ENCODE measurements at regions not wholly inside any gene's neighbourhood (a gene's known extent, or its start where the extent isn't known, plus 50 kb on each side); places are given as distances from the start of the nearest gene placed in this dataset.

GRCh38 chr3:79872483-79872882 lies 104.7 kb upstream of the ROBO1 start:
- ATAC-seq (replicated peaks; ENCODE audit: extremely low read depth, poor library complexity, severe bottlenecking) (no peak), DNase-seq (ENCODE audit: low spot score in 2 of 2) (no peak)
- H3K27ac Mint-ChIP-seq (ENCODE audit: low read depth): no peak overlapping the region
- no peaks in the 10 kb centered on the region for H3K27me3 Mint-ChIP-seq
- H3K4me3 Mint-ChIP-seq: no peak overlapping the region
- H3K4me1 Mint-ChIP-seq: no peaks in the 10 kb centered on the region
- peaks cover 3% of the 10 kb centered on the region for H3K36me3 Mint-ChIP-seq (ENCODE audit: insufficient read depth)
- peaks cover 21% of the 10 kb centered on the region for H3K9me3 Mint-ChIP-seq

GRCh38 chr3:79871656-79872055 lies 103.9 kb upstream of the ROBO1 start:
- DNase-seq (ENCODE audit: low spot score in 2 of 2): no peak
- ATAC-seq (replicated peaks; ENCODE audit: extremely low read depth, poor library complexity, severe bottlenecking): no peak
- Mint-ChIP-seq H3K4me3 (no peak overlapping the region), H3K4me1 (no peaks in the 10 kb centered on the region), H3K9me3 (peaks cover 19% of the 10 kb centered on the region), H3K36me3 (ENCODE audit: insufficient read depth) (peaks cover 3% of the 10 kb centered on the region), H3K27me3 (no peaks in the 10 kb centered on the region), H3K27ac (ENCODE audit: low read depth) (no peak overlapping the region)

- no peak overlapping the region for H3K27ac Mint-ChIP-seq (ENCODE audit: low read depth)
- H3K4me3 Mint-ChIP-seq: no peak overlapping the region
- peaks cover 19% of the 10 kb centered on the region for H3K9me3 Mint-ChIP-seq
- peaks cover 3% of the 10 kb centered on the region for H3K36me3 Mint-ChIP-seq (ENCODE audit: insufficient read depth)
- DNase-seq (ENCODE audit: low spot score in 2 of 2) (no peak), ATAC-seq (replicated peaks; ENCODE audit: extremely low read depth, poor library complexity, severe bottlenecking) (no peak)
- H3K27me3 Mint-ChIP-seq: no peaks in the 10 kb centered on the region
- H3K4me1 Mint-ChIP-seq: no peaks in the 10 kb centered on the region
Measured at GRCh38 chr3:79870313-79870620, 102.5 kb upstream of the ROBO1 start.

GRCh38 chr3:79869461-79870312 lies 101.9 kb upstream of the ROBO1 start:
- H3K27me3 Mint-ChIP-seq: no peaks in the 10 kb centered on the region

GRCh38 chr3:79866162-79866561 lies 98.4 kb upstream of the ROBO1 start:
- Mint-ChIP-seq H3K4me1 (no peaks in the 10 kb centered on the region), H3K9me3 (peaks cover 25% of the 10 kb centered on the region), H3K27ac (ENCODE audit: low read depth) (no peak overlapping the region), H3K27me3 (no peaks in the 10 kb centered on the region), H3K4me3 (no peak overlapping the region), H3K36me3 (ENCODE audit: insufficient read depth) (peaks cover 3% of the 10 kb centered on the region)
- DNase-seq (ENCODE audit: low spot score in 2 of 2) (no peak), ATAC-seq (replicated peaks; ENCODE audit: extremely low read depth, poor library complexity, severe bottlenecking) (no peak)

More at GRCh38 chr3:79869461-79870312, 101.9 kb upstream of the ROBO1 start:
- Mint-ChIP-seq H3K4me3 (no peak overlapping the region), H3K27ac (ENCODE audit: low read depth) (no peak overlapping the region), H3K36me3 (ENCODE audit: insufficient read depth) (peaks cover 3% of the 10 kb centered on the region), H3K4me1 (no peaks in the 10 kb centered on the region), H3K9me3 (peaks cover 19% of the 10 kb centered on the region)
- DNase-seq (ENCODE audit: low spot score in 2 of 2) (no peak), ATAC-seq (replicated peaks; ENCODE audit: extremely low read depth, poor library complexity, severe bottlenecking) (no peak)

GRCh38 chr3:79864077-79864476 lies 96.3 kb upstream of the ROBO1 start:
- Mint-ChIP-seq H3K36me3 (ENCODE audit: insufficient read depth) (peaks cover 1% of the 10 kb centered on the region), H3K4me3 (no peak overlapping the region), H3K4me1 (no peaks in the 10 kb centered on the region), H3K27ac (ENCODE audit: low read depth) (no peak overlapping the region), H3K9me3 (peaks cover 24% of the 10 kb centered on the region), H3K27me3 (no peaks in the 10 kb centered on the region)
- no peak for ATAC-seq (replicated peaks; ENCODE audit: extremely low read depth, poor library complexity, severe bottlenecking)
- DNase-seq (ENCODE audit: low spot score in 2 of 2): no peak

- H3K36me3 Mint-ChIP-seq (ENCODE audit: insufficient read depth): no peaks in the 10 kb centered on the region
Measured at GRCh38 chr3:79848876-79849275, 81.1 kb upstream of the ROBO1 start.

GRCh38 chr3:79847928-79848327 lies 80.1 kb upstream of the ROBO1 start:
- DNase-seq (ENCODE audit: low spot score in 2 of 2): no peak
- Mint-ChIP-seq H3K4me1 (no peaks in the 10 kb centered on the region), H3K9me3 (peaks cover 27% of the 10 kb centered on the region), H3K36me3 (ENCODE audit: insufficient read depth) (no peaks in the 10 kb centered on the region), H3K27me3 (no peaks in the 10 kb centered on the region), H3K4me3 (no peak overlapping the region), H3K27ac (ENCODE audit: low read depth) (no peak overlapping the region)
- no peak for ATAC-seq (replicated peaks; ENCODE audit: extremely low read depth, poor library complexity, severe bottlenecking)

More at GRCh38 chr3:79848876-79849275, 81.1 kb upstream of the ROBO1 start:
- Mint-ChIP-seq H3K9me3 (peaks cover 27% of the 10 kb centered on the region), H3K27ac (ENCODE audit: low read depth) (no peak overlapping the region), H3K27me3 (no peaks in the 10 kb centered on the region), H3K4me1 (no peaks in the 10 kb centered on the region), H3K4me3 (no peak overlapping the region)
- DNase-seq (ENCODE audit: low spot score in 2 of 2) (no peak), ATAC-seq (replicated peaks; ENCODE audit: extremely low read depth, poor library complexity, severe bottlenecking) (no peak)

GRCh38 chr3:79846148-79846933 lies 78.5 kb upstream of the ROBO1 start:
- no peak overlapping the region for H3K4me3 Mint-ChIP-seq
- no peak for ATAC-seq (replicated peaks; ENCODE audit: extremely low read depth, poor library complexity, severe bottlenecking)
- peaks cover 23% of the 10 kb centered on the region for H3K9me3 Mint-ChIP-seq
- no peaks in the 10 kb centered on the region for H3K27me3 Mint-ChIP-seq
- H3K4me1 Mint-ChIP-seq: no peaks in the 10 kb centered on the region
- no peak overlapping the region for H3K27ac Mint-ChIP-seq (ENCODE audit: low read depth)
- no peak for DNase-seq (ENCODE audit: low spot score in 2 of 2)
- H3K36me3 Mint-ChIP-seq (ENCODE audit: insufficient read depth): no peaks in the 10 kb centered on the region

- DNase-seq (ENCODE audit: low spot score in 2 of 2) (no peak), ATAC-seq (replicated peaks; ENCODE audit: extremely low read depth, poor library complexity, severe bottlenecking) (no peak)
- H3K36me3 Mint-ChIP-seq (ENCODE audit: insufficient read depth): no peaks in the 10 kb centered on the region
- H3K4me1 Mint-ChIP-seq: no peaks in the 10 kb centered on the region
- H3K4me3 Mint-ChIP-seq: no peak overlapping the region
- H3K9me3 Mint-ChIP-seq: peaks cover 17% of the 10 kb centered on the region
- H3K27ac Mint-ChIP-seq (ENCODE audit: low read depth): no peak overlapping the region
- H3K27me3 Mint-ChIP-seq: no peaks in the 10 kb centered on the region
Measured at GRCh38 chr3:79845546-79845945, 77.7 kb upstream of the ROBO1 start.

GRCh38 chr3:79844176-79844575 lies 76.4 kb upstream of the ROBO1 start:
- DNase-seq (ENCODE audit: low spot score in 2 of 2) (no peak), ATAC-seq (replicated peaks; ENCODE audit: extremely low read depth, poor library complexity, severe bottlenecking) (no peak)
- Mint-ChIP-seq H3K4me3 (no peak overlapping the region), H3K4me1 (no peaks in the 10 kb centered on the region), H3K9me3 (peaks cover 18% of the 10 kb centered on the region), H3K27ac (ENCODE audit: low read depth) (no peak overlapping the region), H3K36me3 (ENCODE audit: insufficient read depth) (no peaks in the 10 kb centered on the region), H3K27me3 (no peaks in the 10 kb centered on the region)

GRCh38 chr3:79843180-79843579 lies 75.4 kb upstream of the ROBO1 start:
- ATAC-seq (replicated peaks; ENCODE audit: extremely low read depth, poor library complexity, severe bottlenecking): no peak
- DNase-seq (ENCODE audit: low spot score in 2 of 2): no peak
- H3K27me3 Mint-ChIP-seq: no peaks in the 10 kb centered on the region
- H3K9me3 Mint-ChIP-seq: peaks cover 19% of the 10 kb centered on the region
- H3K4me1 Mint-ChIP-seq: no peaks in the 10 kb centered on the region
- no peak overlapping the region for H3K27ac Mint-ChIP-seq (ENCODE audit: low read depth)
- H3K4me3 Mint-ChIP-seq: no peak overlapping the region
- H3K36me3 Mint-ChIP-seq (ENCODE audit: insufficient read depth): no peaks in the 10 kb centered on the region

GRCh38 chr3:79835701-79836100 lies 67.9 kb upstream of the ROBO1 start:
- no peaks in the 10 kb centered on the region for H3K36me3 Mint-ChIP-seq (ENCODE audit: insufficient read depth)
- H3K27ac Mint-ChIP-seq (ENCODE audit: low read depth): no peak overlapping the region
- DNase-seq (ENCODE audit: low spot score in 2 of 2): no peak
- H3K4me3 Mint-ChIP-seq: no peak overlapping the region
- no peaks in the 10 kb centered on the region for H3K4me1 Mint-ChIP-seq
- no peak for ATAC-seq (replicated peaks; ENCODE audit: extremely low read depth, poor library complexity, severe bottlenecking)
- H3K9me3 Mint-ChIP-seq: peaks cover 32% of the 10 kb centered on the region
- H3K27me3 Mint-ChIP-seq: no peaks in the 10 kb centered on the region

Measured in central memory CD8-positive, alpha-beta T cell (primary cell).